NCI-H226 (cell line): ENCODE measurements at regions not wholly inside any gene's neighbourhood (a gene's known extent, or its start where the extent isn't known, plus 50 kb on each side); places are given as distances from the start of the nearest gene placed in this dataset.
"Not testable (repeated sequence)": the region's sequence is repeated elsewhere in the genome, so short reads cannot be mapped to it uniquely, and the experiment has no call there.

Experiments
- DNase-seq: peaks from one replicate; pipeline ENCODE4 v3.0.0-alpha.2; 2015

DNA sequence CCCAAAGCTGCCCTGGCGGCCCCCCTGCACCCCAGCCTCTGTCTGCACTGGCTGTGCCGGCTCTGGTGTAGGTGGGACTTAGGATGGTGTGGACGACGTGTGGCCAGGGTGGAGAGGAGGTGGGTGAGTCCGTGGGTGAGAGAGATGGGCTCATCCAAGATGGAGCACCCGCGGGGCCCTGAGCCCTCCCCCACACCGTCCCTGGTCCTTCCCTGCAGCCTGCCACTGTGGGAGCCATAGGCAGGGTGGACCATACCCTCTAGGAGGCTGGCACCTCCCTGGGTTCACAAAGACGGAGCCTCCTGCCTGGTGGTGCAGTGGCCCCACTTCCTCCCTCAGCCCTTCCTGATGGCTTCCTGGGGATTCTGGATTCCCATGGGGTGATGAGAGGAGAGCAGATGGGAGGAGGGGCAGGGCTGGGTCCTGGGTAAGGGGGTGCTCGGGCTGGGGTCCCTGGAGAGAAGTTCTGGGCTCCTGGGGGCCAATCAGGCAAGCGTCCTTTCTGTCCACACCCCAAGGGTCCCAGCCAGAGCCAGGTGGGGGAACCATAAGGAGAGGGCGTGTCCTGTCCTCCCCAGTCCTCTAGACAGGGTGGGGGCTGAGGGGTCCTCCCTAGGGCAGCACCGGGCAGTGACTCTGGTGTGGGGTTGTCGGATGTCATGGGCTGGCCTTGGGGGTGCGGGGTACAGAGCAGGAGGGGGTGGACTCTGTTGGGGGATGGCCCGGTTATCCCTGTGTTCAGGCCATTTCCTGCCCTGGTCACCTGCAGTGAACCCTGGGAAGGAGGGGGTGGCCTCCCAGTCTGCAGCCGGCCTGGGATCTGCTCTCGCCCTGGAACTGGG is 384.8 kb downstream of the TMEM121 start:
- DNase-seq: no peak

- DNase-seq: not testable (repeated sequence)
Measured at GRCh38 chr14:105911848-105912292, 385.5 kb downstream of the TMEM121 start.

GRCh38 chr14:105912641-105913180 is 386.3 kb downstream of the TMEM121 start:
- DNase-seq: no peak

GRCh38 chr14:105913221-105913620 is 386.8 kb downstream of the TMEM121 start:
- no peak for DNase-seq

DNA sequence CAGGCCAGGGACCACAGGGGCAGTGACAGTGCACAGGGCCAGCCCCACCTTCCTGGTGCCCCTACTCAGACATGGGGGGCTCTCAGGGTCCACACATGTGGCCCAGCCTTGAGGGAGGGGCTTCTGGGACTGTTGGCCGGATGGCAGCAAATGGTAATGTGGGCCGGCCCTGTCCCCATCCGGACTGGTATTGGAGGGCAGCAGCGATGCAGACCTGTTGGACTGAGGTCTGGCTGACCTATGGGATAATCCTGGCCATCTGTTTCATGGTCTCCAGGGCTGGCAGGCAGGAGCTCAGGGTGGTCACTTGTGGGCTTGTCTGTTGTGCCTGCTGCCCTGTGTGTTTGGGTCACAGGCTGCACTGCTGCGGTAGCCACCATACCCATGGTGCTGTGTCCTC is 387.5 kb downstream of the TMEM121 start:
- no peak for DNase-seq

GRCh38 chr14:105914281-105914680 is 387.9 kb downstream of the TMEM121 start:
- not testable (repeated sequence) for DNase-seq

- no peak for DNase-seq
Measured at GRCh38 chr14:105914738-105915385, 388.5 kb downstream of the TMEM121 start.

DNA sequence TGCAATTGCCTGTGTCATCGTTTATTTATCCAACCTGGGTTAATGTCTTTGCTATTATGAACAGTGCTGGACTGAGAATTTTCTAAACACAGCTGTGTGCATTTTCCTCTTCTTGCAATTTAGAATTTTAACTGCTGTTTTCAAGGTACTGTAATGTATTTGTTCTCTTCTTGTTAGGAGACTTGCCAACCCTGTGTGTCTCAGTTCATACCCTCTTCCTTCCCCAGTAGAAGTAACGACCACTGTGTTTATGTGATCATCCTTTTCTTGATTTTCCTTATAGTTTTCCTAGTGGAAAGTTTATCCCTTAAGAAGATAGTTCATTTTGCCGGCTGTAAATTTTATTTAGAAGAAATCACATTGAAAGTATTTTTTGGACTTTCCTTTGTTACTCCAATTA is 389.2 kb downstream of the TMEM121 start:
- DNase-seq: not testable (repeated sequence)

- DNase-seq: not testable (repeated sequence)
Measured at GRCh38 chr14:105917136-105917932, 391.0 kb downstream of the TMEM121 start.

DNA sequence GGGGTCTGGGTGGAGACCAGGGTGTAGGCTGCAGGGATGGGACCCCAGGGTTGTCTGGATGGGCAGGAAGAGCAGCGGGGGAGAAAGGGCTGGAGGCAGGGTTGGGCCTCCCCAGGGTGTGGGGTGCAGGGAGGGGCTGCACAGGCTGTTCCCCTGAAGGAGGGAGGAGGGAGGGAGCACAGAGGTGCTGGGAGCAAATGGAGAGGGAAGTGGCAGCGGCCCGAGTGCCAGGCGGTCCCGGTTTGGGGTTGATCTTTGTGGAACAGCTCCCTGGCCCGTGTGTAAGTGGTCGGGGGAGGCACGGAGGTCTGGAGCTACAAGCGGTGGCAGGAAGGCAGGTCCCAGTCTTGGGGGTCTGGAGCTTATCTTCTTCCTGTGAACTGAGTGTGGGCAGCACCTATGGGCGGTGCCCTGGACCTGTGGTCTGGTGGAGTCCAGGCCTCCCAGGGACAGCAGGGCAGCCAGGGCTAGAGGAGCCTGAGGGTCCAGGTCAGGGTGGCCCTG is 391.6 kb downstream of the TMEM121 start:
- no peak for DNase-seq

DNA sequence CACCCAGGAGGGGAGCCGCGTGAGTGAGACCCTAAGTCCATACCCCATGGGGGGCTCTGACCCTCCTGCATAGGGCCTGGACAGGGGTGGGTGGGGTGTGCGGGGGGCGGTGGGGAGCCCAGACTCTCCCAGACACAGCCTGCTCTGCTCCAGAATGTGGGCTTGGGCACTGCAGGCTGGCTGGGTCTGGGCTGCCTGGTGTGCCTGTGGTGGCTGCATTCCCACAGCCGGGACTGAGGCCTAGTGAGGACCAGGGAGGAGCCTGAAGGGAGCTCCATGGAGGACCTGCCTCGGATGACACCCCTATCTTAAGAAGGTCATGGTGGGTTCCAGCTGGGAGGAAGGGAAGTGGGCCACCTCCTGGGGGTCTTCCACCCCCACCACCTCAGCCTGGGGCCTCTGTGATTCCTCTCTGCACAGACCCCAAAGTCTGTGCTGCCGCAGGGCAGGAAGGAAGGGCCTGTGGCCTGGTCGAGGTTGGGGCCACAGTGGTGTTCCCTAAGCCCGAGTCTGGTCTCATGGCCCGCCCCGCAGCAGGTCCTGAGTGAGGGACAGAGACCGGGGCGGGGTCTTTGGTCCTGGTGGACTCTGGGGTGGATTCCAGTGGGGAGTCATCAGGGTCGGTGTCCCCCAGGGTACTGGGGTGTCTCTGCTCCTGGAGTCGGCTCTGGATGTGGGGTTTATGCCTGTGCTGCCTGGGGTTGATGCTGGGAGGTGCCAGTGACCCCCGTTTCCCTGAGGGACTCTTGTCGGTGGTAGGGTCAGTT is 392.3 kb downstream of the TMEM121 start:
- DNase-seq: no peak

GRCh38 chr14:105919458-105920150 is 393.2 kb downstream of the TMEM121 start:
- no peak for DNase-seq

DNA sequence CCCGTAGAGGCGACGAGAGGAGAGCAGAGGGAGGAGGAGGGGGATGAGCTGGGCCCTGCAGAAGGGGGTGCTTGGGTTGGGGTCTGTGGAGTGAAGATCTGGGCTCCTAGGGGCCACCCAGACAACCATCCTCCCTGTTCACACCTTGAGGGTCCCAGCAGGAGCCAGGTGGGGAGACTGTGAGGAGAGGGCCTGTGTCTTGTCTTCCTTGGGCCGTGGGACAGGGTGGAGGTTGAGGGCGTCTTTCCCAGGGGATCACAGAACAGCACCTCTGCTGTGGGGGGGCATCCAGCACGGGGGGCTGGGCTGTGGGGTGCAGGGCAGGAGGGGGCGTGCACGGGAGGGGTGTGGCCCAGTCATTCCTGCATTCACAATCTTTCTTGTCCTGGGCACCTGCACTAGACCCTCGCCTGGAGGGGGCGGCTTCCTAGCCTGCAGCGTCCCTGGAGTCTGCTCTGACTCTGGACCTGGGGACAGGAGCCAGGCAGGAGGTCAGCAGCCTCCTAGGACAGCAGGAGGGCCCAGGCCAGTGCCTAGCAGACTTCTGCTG is 393.8 kb downstream of the TMEM121 start:
- DNase-seq: not testable (repeated sequence)

GRCh38 chr14:105920803-105921755 is 394.7 kb downstream of the TMEM121 start:
- not testable (repeated sequence) for DNase-seq

- not testable (repeated sequence) for DNase-seq
Measured at GRCh38 chr14:105921781-105922180, 395.4 kb downstream of the TMEM121 start.

- DNase-seq: not testable (repeated sequence)
Measured at GRCh38 chr14:105923520-105924191, 397.3 kb downstream of the TMEM121 start.

DNA sequence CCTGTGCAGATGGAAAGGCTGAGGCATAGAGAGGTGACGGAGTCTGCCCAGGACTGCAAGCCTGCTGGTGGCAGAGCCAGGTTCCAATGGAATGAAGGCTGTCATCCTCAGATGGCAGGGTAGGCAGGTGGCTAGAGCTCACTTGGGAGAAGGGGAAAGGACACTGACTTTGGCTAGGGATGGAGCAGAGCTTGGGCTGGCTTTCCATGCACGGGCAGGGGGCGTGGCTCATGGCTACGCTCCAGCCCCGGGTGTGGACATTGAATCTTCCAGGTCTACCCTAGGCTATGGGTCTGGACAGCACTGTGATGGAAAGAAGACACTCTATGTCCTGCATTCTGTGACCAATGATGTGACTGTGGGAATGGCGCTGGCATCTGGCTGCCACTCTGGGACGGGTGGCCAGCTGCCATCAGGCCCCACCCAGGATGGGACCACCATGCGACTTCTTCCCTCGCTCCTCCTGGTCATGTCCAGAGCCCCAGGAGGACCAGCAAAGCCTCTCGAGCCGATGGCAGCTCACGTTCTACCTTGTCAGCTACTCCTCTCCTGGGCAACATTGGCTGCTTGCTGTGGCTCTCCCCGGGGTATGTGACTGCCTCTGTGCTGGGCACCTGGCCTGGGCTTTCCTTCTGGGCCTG is 398.7 kb downstream of the TMEM121 start:
- DNase-seq: no peak

DNA sequence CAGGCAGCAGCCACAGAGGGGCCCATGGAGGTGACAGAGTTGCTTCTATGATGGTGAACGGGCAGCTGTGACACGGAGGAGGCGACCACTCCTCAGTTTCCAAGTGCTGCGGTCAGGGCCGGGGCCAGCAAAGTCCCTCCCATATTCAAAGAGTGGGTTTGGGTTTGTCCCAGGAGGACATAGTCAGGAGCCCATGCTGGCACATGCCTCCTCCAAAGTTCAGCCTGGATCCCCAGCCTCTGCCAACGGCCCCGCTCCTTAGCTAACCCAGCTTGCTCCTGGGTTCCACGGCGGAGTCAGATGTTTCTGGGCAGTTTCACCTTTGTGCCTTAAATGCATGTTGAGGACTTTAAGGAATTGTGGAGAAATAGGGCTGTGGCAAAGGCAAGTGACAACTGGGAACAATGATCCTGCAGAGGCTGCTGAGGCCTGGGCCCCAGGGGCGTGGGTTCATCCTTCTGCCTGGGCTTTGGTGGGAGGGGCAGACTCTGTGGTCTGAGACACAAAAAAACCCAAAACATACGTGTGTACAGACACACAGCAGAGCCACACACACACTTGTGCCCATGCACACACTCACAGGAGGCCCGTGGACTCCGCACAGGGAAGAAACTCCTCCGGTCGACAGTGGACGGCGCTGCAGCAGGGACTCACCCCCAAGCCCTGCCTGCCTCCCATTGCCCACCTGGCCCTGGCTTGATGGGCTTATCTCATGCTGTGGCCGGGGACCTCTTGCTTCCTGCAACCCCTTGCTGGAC is 399.4 kb downstream of the TMEM121 start:
- DNase-seq: no peak
